ENCODE measurements at regions not wholly inside any gene's neighbourhood (a gene's known extent, or its start where the extent isn't known, plus 50 kb on each side); places are given as distances from the start of the nearest gene placed in this dataset.

- TF ChIP-seq EZH2phosphoT487 (IDR thresholded peaks at IDR 0.05; ENCODE audit: insufficient read depth, low read depth) (no peak), EZH2 (IDR thresholded peaks at IDR 0.05; ENCODE audit: insufficient read depth, poor library complexity, severe bottlenecking) (no peak)
These were observed 1006.0 kb upstream of the TMEM132C start for GRCh38 chr12:127260999-127261398.

Measured in GM23248 (cell line).